ENCODE measurements at regions not wholly inside any gene's neighbourhood (a gene's known extent, or its start where the extent isn't known, plus 50 kb on each side); places are given as distances from the start of the nearest gene placed in this dataset.
"Not testable (repeated sequence)": the region's sequence is repeated elsewhere in the genome, so short reads cannot be mapped to it uniquely, and the experiment has no call there.

GRCh38 chr14:106750089-106750488 lies 1223.7 kb downstream of the TMEM121 start:
- not testable (repeated sequence) for TF ChIP-seq POLR2A (IDR thresholded peaks at IDR 0.05); CTCF (IDR thresholded peaks at IDR 0.05); POLR2AphosphoS5 (IDR thresholded peaks at IDR 0.05; ENCODE audit: insufficient read depth in 1 of 2, low read depth in 1 of 2)
